IMR-90 (cell line): ENCODE measurements at regions not wholly inside any gene's neighbourhood (a gene's known extent, or its start where the extent isn't known, plus 50 kb on each side); places are given as distances from the start of the nearest gene placed in this dataset.
"Not testable (repeated sequence)": the region's sequence is repeated elsewhere in the genome, so short reads cannot be mapped to it uniquely, and the experiment has no call there.

ENCODE experiments used
- ATAC-seq: fragments of 200-7000 bp; cut with Tn5 transposase; 2 replicates; pipeline ENCODE4 v1.9.1; 2020; ENCODE audit warnings: low read depth, mild to moderate bottlenecking, moderate library complexity
- BruUV-seq: library from RNA; stranded (reverse); fragments of 400-500 nt; replicated peaks from 2 replicates; lab custom pipeline; 2021; lab: Mats Ljungman, UMichigan
- CTCF ChIA-PET: fragments of 300-600 bp; formaldehyde crosslinking; extraction: SDS; loops from one replicate; lab custom pipeline; 2021; ENCODE audit warnings: antibody characterized with exemption; lab: Yijun Ruan, JAX
- POLR2A ChIA-PET: fragments of 300-600 bp; sonication (Branson Sonifier 250); formaldehyde crosslinking; loops from one replicate; lab custom pipeline; 2022; ENCODE audit warnings: antibody characterized with exemption; ENCODE audit not compliant: unreplicated experiment; lab: Charles Lee
- DNase-seq: peaks from one replicate; pipeline ENCODE4 v3.0.0; 2013
- H2AFZ ChIP-seq: replicated peaks from 2 replicates; pipeline ENCODE3; 2013; ENCODE audit warnings: low read length, mild to moderate bottlenecking; ENCODE audit not compliant: poor library complexity
- H2AK5ac ChIP-seq: 2 replicates; pipeline ENCODE4 v1.6.1; 2013; ENCODE audit warnings: low read depth, low read length, inconsistent platforms
- H2AK9ac ChIP-seq: replicated peaks from 2 replicates; pipeline ENCODE3; 2013; ENCODE audit warnings: mild to moderate bottlenecking, low read depth, low read length, moderate library complexity; ENCODE audit not compliant: poor library complexity
- H2BK120ac ChIP-seq: 2 replicates; pipeline ENCODE4 v1.6.1; 2013; ENCODE audit warnings: low read depth, low read length, inconsistent platforms
- H2BK15ac ChIP-seq: 3 replicates; pipeline ENCODE4 v1.6.1; 2013; ENCODE audit warnings: low read depth, low read length, inconsistent platforms
- H2BK20ac ChIP-seq: 2 replicates; pipeline ENCODE4 v1.6.1; 2013; ENCODE audit warnings: low read depth, mild to moderate bottlenecking, inconsistent platforms, low read length, moderate library complexity
- H2BK5ac ChIP-seq: 2 replicates; pipeline ENCODE4 v1.6.1; 2013; ENCODE audit warnings: mild to moderate bottlenecking, low read depth, low read length, inconsistent platforms; ENCODE audit not compliant: poor library complexity, severe bottlenecking
- H3K14ac ChIP-seq: replicated peaks from 2 replicates; pipeline ENCODE4 v1.6.1; 2013; ENCODE audit warnings: low read depth, low read length, inconsistent platforms
- H3K18ac ChIP-seq: 2 replicates; pipeline ENCODE4 v1.6.1; 2013; ENCODE audit warnings: low read depth, low read length, control low read depth
- H3K23ac ChIP-seq: 2 replicates; pipeline ENCODE4 v1.6.1; 2013; ENCODE audit warnings: low read depth, low read length, inconsistent platforms
- H3K27ac ChIP-seq: 2 replicates; pipeline ENCODE4 v1.5.1; 2013; ENCODE audit warnings: mild to moderate bottlenecking, control low read depth, low read length; ENCODE audit not compliant: insufficient read depth
- H3K27me3 ChIP-seq: 2 replicates; pipeline ENCODE4 v1.6.1; 2013; ENCODE audit warnings: low read length; ENCODE audit not compliant: control insufficient read depth, insufficient read depth
- H3K36me3 ChIP-seq: 2 replicates; pipeline ENCODE4 v1.6.1; 2013; ENCODE audit warnings: low read length, mixed read lengths; ENCODE audit not compliant: control insufficient read depth, insufficient read depth
- H3K4ac ChIP-seq: 2 replicates; pipeline ENCODE4 v1.6.1; 2013; ENCODE audit warnings: low read depth, low read length, inconsistent platforms
- H3K4me1 ChIP-seq: 2 replicates; pipeline ENCODE4 v1.6.1; 2013; ENCODE audit warnings: low read length, mixed read lengths; ENCODE audit not compliant: control insufficient read depth, insufficient read depth
- H3K4me2 ChIP-seq: 2 replicates; pipeline ENCODE4 v1.6.1; 2013; ENCODE audit warnings: low read depth, mild to moderate bottlenecking, control low read depth, low read length, moderate library complexity
- H3K4me3 ChIP-seq: 2 replicates; pipeline ENCODE4 v1.5.1; 2013; ENCODE audit warnings: low read depth, mild to moderate bottlenecking, control low read depth, low read length, moderate library complexity; ENCODE audit not compliant: insufficient read depth
- H3K56ac ChIP-seq: 2 replicates; pipeline ENCODE4 v1.6.1; 2013; ENCODE audit warnings: low read length, inconsistent platforms; ENCODE audit not compliant: insufficient read depth; ENCODE audit errors: extremely low read depth
- H3K79me1 ChIP-seq, 2 experiments: 2 replicates each; pipeline ENCODE4 v1.6.1; 2013; ENCODE audit warnings: low read length in 2 of 2, inconsistent platforms in 1 of 2, low read depth in 1 of 2
- H3K9ac ChIP-seq: 2 replicates; pipeline ENCODE4 v1.6.1; 2013; ENCODE audit warnings: low read depth, low read length, control low read depth
- H3K9me1 ChIP-seq: 2 replicates; pipeline ENCODE4 v1.6.1; 2013; ENCODE audit warnings: low read length, inconsistent platforms; ENCODE audit not compliant: insufficient read depth
- H3K9me3 ChIP-seq: 2 replicates; pipeline ENCODE4 v1.6.1; 2013; ENCODE audit warnings: low read length; ENCODE audit not compliant: control insufficient read depth, insufficient read depth
- H4K20me1 ChIP-seq: 2 replicates; pipeline ENCODE4 v1.6.1; 2013; ENCODE audit warnings: low read length, inconsistent platforms; ENCODE audit not compliant: insufficient read depth
- H4K5ac ChIP-seq: 2 replicates; pipeline ENCODE4 v1.6.1; 2013; ENCODE audit warnings: mild to moderate bottlenecking, low read depth, low read length, control low read depth
- H4K8ac ChIP-seq, 2 experiments: 2 replicates each; pipeline ENCODE4 v1.6.1; 2013; ENCODE audit warnings: low read depth in 2 of 2, low read length in 2 of 2, control low read depth in 1 of 2, inconsistent platforms in 1 of 2
- H4K91ac ChIP-seq: 2 replicates; pipeline ENCODE4 v1.6.1; 2013; ENCODE audit warnings: low read depth, low read length, inconsistent platforms; ENCODE audit not compliant: insufficient read depth
- WGBS, 2 experiments: methylation state at CpG; one replicate each; pipeline versions ENCODE4 v1.1.5 to v1.1.7; 2013; ENCODE audit warnings: missing lambda C conversion rate in 2 of 2; ENCODE audit not compliant: insufficient read length in 1 of 2; ENCODE audit errors: extremely low coverage in 2 of 2; 5-methylcytosine and 5-hydroxymethylcytosine counted together
- dilution Hi-C: fragments of 300-500 bp; cut with HindIII; formaldehyde crosslinking; loops from one replicate; pipeline ENCODE4 v1.14.3; 2018; ENCODE audit warnings: low sequenced_read_pairs; ENCODE audit not compliant: unreplicated experiment
- in situ Hi-C: fragments of 300-500 bp; cut with MboI; formaldehyde crosslinking; loops from 3 replicates; pipeline ENCODE4 v1.14.3; 2019; ENCODE audit warnings: low sequenced_read_pairs, inconsistent platforms, mixed read lengths
- intact Hi-C: fragments of 100-400 bp; cut with micrococcal nuclease; formaldehyde crosslinking; loops from 2 replicates; pipeline ENCODE4 v1.10.0; 2022

GRCh38 chr5:21341948-21342261 lies 1353.9 kb upstream of the CDH18 start:
- not testable (repeated sequence) for H3K36me3 ChIP-seq

GRCh38 chr5:21341203-21341947 lies 1353.4 kb upstream of the CDH18 start:
- H4K91ac ChIP-seq, H2BK120ac ChIP-seq, H3K4me1 ChIP-seq, H2AK5ac ChIP-seq, H3K18ac ChIP-seq, H2AK9ac ChIP-seq, BruUV-seq, H3K27ac ChIP-seq, H3K9me1 ChIP-seq, H4K5ac ChIP-seq, H2AFZ ChIP-seq, H3K4me2 ChIP-seq, H3K9ac ChIP-seq, intact Hi-C loops, CTCF ChIA-PET, POLR2A ChIA-PET, H3K9me3 ChIP-seq, H3K23ac ChIP-seq, H3K4me3 ChIP-seq, H3K4ac ChIP-seq, DNase-seq, H2BK15ac ChIP-seq, H3K36me3 ChIP-seq, in situ Hi-C loops, H3K56ac ChIP-seq, ATAC-seq, H4K20me1 ChIP-seq, H3K79me1 ChIP-seq, H3K27me3 ChIP-seq, H2BK5ac ChIP-seq, H3K14ac ChIP-seq, H4K8ac ChIP-seq, H2BK20ac ChIP-seq, dilution Hi-C loops: not testable (repeated sequence)
- WGBS, 2 experiments: no CpG with 5 or more reads among the region's 68 CpGs

More at GRCh38 chr5:21341948-21342261, 1353.9 kb upstream of the CDH18 start:
- DNase-seq, intact Hi-C loops, dilution Hi-C loops, POLR2A ChIA-PET, H3K9ac ChIP-seq, H3K4me2 ChIP-seq, H3K9me3 ChIP-seq, H2BK20ac ChIP-seq, H3K4ac ChIP-seq, H3K79me1 ChIP-seq, H3K27ac ChIP-seq, H2BK120ac ChIP-seq, H4K20me1 ChIP-seq, H2AFZ ChIP-seq, H2AK5ac ChIP-seq, H3K9me1 ChIP-seq, H4K5ac ChIP-seq, H2BK5ac ChIP-seq, H3K4me1 ChIP-seq, H3K23ac ChIP-seq, H3K14ac ChIP-seq, H2AK9ac ChIP-seq, H3K18ac ChIP-seq, H4K8ac ChIP-seq, H3K56ac ChIP-seq, H3K4me3 ChIP-seq, BruUV-seq, CTCF ChIA-PET, ATAC-seq, in situ Hi-C loops, H3K27me3 ChIP-seq, H2BK15ac ChIP-seq, H4K91ac ChIP-seq: not testable (repeated sequence)
- WGBS, 2 experiments: no CpG with 5 or more reads among the region's 3 CpGs
